Activated T-helper 2 cell treated with anti-CD3 and anti-CD28 coated beads, Interferon-gamma antibody, Interleukin-2, Interleukin-4, amounts not matched to agents 10 μg/mL and 5 μg/mL and 100 μg/mL, durations not matched to agents 14 hours and 24 hours and 36 hours (primary cell): ENCODE measurements at regions not wholly inside any gene's neighbourhood (a gene's known extent, or its start where the extent isn't known, plus 50 kb on each side); places are given as distances from the start of the nearest gene placed in this dataset.
"Not testable (repeated sequence)": the region's sequence is repeated elsewhere in the genome, so short reads cannot be mapped to it uniquely, and the experiment has no call there.

Experiments used
- DNase-seq: peaks from one replicate; pipeline ENCODE4 v3.0.0; 2021; ENCODE audit warnings: low spot score
- H3K27ac Mint-ChIP-seq: one replicate; pipeline ENCODE4 v1.8.0; 2021; ENCODE audit warnings: mixed read lengths
- H3K27me3 Mint-ChIP-seq: one replicate; pipeline ENCODE4 v1.8.0; 2021; ENCODE audit warnings: low read depth, mixed read lengths
- H3K36me3 Mint-ChIP-seq: one replicate; pipeline ENCODE4 v1.8.0; 2021; ENCODE audit warnings: low read depth, mixed read lengths
- H3K4me1 Mint-ChIP-seq: one replicate; pipeline ENCODE4 v1.8.0; 2021; ENCODE audit warnings: low read depth, mixed read lengths
- H3K4me3 Mint-ChIP-seq: one replicate; pipeline ENCODE4 v1.8.0; 2021; ENCODE audit warnings: low read depth, mild to moderate bottlenecking, moderate library complexity, mixed read lengths
- H3K9me3 Mint-ChIP-seq: one replicate; pipeline ENCODE4 v1.8.0; 2021; ENCODE audit warnings: mixed read lengths
- intact Hi-C: fragments of 100-400 bp; cut with micrococcal nuclease; formaldehyde crosslinking; loops from one replicate; pipeline ENCODE4 v1.15.1; 2023

DNA sequence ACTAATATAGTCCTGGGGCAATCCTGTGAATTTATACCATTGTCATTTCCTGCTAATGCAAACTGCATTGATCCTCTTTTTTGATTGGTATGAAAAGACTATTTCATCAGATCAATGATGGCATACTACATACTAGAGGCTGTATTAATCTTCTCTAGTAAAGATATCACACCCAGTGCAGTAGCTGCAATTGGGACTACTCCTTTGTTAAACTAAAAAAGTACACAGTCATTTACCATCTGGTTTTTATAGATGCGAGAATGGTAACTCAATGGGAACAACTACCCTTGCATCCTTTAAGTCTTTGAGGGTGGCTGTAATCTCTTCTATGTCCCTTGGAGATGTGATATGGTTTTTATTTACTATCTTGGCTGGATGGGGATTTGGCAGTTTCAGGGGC, 80.2 kb upstream of the STK38L start:
- intact Hi-C loops = no loop called here
- no peak overlapping the region for H3K4me3 Mint-ChIP-seq
- no peaks in the 10 kb centered on the region for H3K27me3 Mint-ChIP-seq
- no peak for DNase-seq
- peaks cover 21% of the 10 kb centered on the region for H3K9me3 Mint-ChIP-seq
- no peak overlapping the region for H3K27ac Mint-ChIP-seq
- H3K4me1 Mint-ChIP-seq = peaks cover 12% of the 10 kb centered on the region
- peaks cover 14% of the 10 kb centered on the region for H3K36me3 Mint-ChIP-seq

DNA sequence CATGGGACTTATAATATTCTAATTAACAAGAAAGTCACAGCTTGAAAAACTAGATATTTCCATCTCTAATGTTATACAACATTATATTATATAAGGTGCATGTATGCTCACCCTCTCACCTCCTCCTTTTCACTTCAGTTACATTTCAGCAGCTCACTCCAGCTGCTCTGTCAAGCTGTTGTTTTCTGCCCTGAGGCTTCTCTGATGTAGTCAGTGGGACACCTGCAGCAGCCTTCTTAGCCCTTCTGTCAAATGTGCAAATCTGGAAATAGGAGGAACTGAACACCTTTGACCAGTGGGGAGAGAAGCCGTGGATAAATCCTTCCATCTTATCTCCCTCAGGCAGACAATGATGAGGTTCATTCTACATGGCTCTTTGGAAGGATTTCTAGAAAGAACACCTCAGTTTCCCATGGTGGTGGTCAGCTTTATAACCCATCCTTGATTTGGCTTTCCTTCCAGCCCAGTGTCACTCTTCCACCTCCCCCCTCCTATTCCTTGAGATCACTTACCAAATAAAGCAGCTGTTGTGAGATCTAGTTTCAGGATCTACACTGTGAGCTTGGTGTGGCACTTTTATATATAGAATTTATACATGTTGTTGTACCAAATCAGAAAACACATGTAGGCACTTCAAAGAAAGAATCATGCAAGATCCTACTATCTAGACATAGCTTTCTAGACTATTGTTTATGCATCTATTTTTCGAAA, 79.6 kb upstream of the STK38L start:
- peaks cover 14% of the 10 kb centered on the region for H3K36me3 Mint-ChIP-seq
- no peak overlapping the region for H3K27ac Mint-ChIP-seq

DNA sequence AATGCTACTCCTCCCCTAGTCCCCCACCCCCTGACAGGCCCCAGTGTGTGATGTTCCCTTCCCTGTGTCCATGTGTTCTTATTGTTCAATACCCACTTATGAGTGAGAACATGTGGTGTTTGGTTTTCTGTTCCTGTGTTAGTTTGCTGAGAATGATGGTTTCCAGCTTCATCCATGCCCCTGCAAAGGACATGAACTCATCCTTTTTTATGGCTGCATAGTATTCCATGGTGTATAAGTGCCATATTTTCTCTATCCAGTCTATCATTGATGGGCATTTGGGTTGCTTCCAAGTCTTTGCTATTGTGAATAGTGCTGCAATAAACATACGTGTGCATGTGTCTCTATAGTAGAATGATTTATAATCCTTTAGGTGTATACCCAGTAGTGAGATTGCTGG, 78.1 kb upstream of the STK38L start:
- H3K27me3 Mint-ChIP-seq, DNase-seq, H3K4me3 Mint-ChIP-seq, intact Hi-C loops, H3K27ac Mint-ChIP-seq: not testable (repeated sequence)
- Mint-ChIP-seq H3K36me3 (peaks cover 25% of the 10 kb centered on the region), H3K9me3 (peaks cover 36% of the 10 kb centered on the region), H3K4me1 (peaks cover 12% of the 10 kb centered on the region)

More for the DNA sequence above, 79.6 kb upstream of the STK38L start:
- no peak for DNase-seq
- peaks cover 12% of the 10 kb centered on the region for H3K4me1 Mint-ChIP-seq
- no peak overlapping the region for H3K4me3 Mint-ChIP-seq
- no peaks in the 10 kb centered on the region for H3K27me3 Mint-ChIP-seq
- H3K9me3 Mint-ChIP-seq = peaks cover 22% of the 10 kb centered on the region
- intact Hi-C loops = no loop called here

DNA sequence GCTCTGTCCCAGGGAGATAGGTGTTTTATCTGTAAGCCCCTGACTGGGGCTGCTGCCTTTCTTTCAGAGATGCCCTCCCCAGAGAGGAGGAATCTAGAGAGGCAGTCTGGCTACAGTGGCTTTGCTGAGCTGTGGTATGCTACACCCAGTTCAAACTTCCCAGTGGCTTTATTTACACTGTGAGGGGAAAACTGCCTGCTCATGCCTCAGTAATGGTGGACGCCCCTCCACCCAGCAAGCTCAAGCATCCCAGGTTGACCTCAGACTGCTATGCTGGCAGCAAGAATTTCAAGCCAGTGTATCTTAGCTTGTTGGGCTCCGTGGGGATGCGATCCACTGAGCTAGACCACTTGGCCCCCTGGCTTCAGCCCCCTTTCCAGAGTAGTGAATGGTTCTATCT, 72.6 kb upstream of the STK38L start:
- peaks cover 45% of the 10 kb centered on the region for H3K9me3 Mint-ChIP-seq
- H3K27ac Mint-ChIP-seq, intact Hi-C loops, H3K4me3 Mint-ChIP-seq, H3K4me1 Mint-ChIP-seq, DNase-seq, H3K27me3 Mint-ChIP-seq: not testable (repeated sequence)
- peaks cover 22% of the 10 kb centered on the region for H3K36me3 Mint-ChIP-seq

DNA sequence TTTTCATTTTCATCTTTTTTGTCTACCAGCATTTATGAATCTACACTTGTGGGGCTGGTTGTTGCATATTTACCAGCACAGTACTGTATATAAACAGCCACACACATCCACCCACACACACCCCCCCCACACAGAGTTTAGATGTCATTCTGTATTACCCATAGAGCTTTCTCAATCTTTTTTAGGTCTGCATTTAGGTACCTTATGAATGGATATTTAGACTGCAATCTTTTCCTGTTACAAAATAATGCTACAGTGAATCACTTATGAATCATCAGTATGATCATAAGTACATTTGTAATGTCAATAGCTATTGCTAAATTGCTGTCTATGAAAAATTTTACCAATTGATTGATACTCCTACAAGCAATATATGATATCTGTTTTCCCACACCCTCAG, 67.3 kb upstream of the STK38L start:
- Mint-ChIP-seq H3K27ac (peak overlapping the region; percentile 24), H3K4me3 (no peak overlapping the region), H3K4me1 (peaks cover 43% of the 10 kb centered on the region), H3K9me3 (peaks cover 13% of the 10 kb centered on the region), H3K27me3 (no peaks in the 10 kb centered on the region), H3K36me3 (peaks cover 2% of the 10 kb centered on the region)
- no peak for DNase-seq
- intact Hi-C loops = loop anchor here (5.0 kb wide), 1 partner anchor 46 kb away; no protein-coding TSS in a partner anchor

DNA sequence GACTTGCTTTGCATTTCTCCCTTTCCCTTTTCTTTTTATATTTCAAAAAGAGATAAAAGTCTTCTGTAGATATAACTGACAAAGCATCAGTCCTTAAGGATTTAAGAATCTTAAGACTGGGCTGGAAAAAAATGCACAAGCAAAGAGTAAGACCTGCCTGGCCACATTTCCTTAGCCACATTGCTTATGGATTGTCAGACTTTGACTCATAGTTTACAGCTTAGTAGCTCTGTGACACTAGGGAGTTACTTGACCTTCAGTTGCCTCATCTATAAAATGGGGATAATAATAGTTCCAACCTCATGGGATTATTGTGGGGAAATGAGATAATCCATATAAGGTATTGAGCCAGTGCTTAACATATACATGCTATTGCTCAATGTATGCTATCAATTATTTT, 66.4 kb upstream of the STK38L start:
- Mint-ChIP-seq H3K4me1 (peaks cover 42% of the 10 kb centered on the region), H3K27me3 (no peaks in the 10 kb centered on the region)
- intact Hi-C loops = loop anchor here (2.0 to 5.0 kb wide), 3 partner anchors 35 to 285 kb away; no protein-coding TSS in a partner anchor

DNA sequence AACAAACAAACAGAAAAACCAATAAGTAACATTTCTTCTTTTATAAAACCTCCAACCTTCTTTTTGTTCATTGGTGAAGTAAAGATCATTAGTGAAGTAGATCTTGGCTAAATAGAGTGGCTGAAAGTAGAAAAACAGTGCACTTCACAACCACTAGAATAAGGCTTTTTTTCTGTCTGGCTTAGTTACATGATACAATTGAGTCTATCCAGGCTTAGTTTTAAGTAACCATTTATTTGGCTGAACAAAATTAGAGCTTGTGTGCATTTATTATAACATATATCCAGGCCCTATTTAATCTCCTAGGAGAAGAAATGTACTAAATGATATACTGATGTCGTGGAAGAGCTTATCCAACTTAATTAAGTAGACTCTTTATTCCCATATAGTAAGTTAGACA, 65.8 kb upstream of the STK38L start:
- no peak for DNase-seq
- Mint-ChIP-seq H3K9me3 (peaks cover 1% of the 10 kb centered on the region), H3K27me3 (no peaks in the 10 kb centered on the region), H3K4me3 (no peak overlapping the region), H3K27ac (peak overlapping the region; percentile 80), H3K4me1 (peaks cover 45% of the 10 kb centered on the region), H3K36me3 (peaks cover under 1% of the 10 kb centered on the region)
- intact Hi-C loops = loop anchor here (2.0 to 5.0 kb wide), 3 partner anchors 35 to 285 kb away; no protein-coding TSS in a partner anchor

More for the DNA sequence above, 66.4 kb upstream of the STK38L start:
- Mint-ChIP-seq H3K9me3 (peaks cover 6% of the 10 kb centered on the region), H3K36me3 (peaks cover 2% of the 10 kb centered on the region), H3K27ac (no peak overlapping the region), H3K4me3 (no peak overlapping the region)
- DNase-seq = no peak

DNA sequence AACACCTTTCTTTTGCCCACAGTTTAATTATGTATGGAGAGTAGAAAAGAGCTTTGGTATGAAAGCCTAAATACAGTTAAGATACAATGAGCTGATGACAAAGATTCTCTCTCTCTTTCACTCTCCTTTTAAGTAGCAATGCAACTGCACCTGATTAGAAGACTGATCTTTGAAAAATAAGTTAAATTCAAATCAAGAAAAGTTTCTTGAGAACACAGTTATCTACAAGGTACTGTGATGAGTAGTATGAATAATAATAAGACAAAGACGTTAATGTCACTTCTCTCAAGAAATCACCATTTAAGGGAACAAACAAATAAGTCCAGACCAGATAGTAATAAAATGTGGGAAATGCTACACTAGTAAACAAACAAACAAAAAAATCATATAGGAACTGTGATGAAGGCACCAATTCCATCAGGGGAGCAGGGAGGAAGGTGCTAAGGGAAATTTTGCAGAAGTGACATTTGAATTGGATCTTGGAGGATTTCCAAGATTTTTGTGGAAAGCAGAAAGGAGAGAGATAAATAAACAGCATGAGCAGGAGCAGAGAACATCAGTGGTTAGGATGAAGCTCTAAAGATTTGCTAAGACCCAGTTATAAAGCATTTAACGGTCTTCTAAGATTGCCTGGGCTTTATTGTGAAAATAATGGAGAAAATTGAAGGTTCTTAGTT, 65.2 kb upstream of the STK38L start:
- H3K27ac Mint-ChIP-seq = peak overlapping the region; percentile 80
- H3K36me3 Mint-ChIP-seq = no peaks in the 10 kb centered on the region
- peak overlapping the region; percentile 49 for H3K4me3 Mint-ChIP-seq
- H3K4me1 Mint-ChIP-seq = peaks cover 45% of the 10 kb centered on the region
- DNase-seq = no peak
- H3K27me3 Mint-ChIP-seq = no peaks in the 10 kb centered on the region
- H3K9me3 Mint-ChIP-seq = no peaks in the 10 kb centered on the region
- intact Hi-C loops = loop anchor here (1.0 to 5.0 kb wide), 8 partner anchors 20 to 284 kb away; partner anchors contain the start of gene FGFR1OP2

DNA sequence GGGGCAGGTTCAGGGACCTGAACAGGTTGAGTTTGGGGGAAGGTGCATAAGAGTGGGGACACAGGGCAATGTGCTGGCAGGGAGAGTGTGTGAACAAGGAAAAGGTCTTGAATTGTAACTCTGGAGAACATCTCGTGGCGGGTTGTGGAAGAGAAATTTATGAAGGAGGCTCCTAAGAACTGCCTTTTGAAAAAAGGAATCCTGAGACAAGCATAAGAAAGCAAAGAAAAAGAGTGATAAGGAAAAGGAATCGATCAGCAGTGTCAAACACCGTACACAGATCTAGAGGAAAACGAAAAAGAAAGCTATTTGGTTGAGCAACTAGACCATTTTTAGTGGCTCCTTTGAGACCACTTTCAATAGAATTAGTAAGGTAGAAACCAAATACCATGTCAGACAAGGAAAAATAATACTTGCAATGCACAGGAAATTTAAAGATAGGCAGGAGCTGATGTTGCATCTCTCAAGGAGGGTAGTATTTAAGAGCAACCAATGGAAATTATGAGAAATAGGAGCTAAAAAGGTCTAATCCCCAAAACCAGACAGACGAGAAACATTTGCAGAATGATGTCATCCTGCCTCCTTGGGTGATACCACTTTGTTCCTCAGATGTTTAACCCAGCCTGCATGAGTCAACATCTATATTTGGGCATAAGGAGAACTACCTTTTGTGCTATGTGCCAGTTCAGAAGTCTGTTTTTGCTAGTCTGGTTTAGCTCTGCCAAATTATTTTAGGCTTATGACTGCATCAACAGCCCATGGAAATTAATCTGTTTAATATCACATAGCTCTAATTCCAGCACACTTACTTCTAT, 64.5 kb upstream of the STK38L start:
- H3K27me3 Mint-ChIP-seq = no peaks in the 10 kb centered on the region
- no peaks in the 10 kb centered on the region for H3K36me3 Mint-ChIP-seq
- peak; percentile 28 for DNase-seq
- intact Hi-C loops = loop anchor here (1.0 to 5.0 kb wide), 8 partner anchors 20 to 283 kb away; partner anchors contain the start of gene FGFR1OP2
- peak overlapping the region; percentile 49 for H3K4me3 Mint-ChIP-seq
- H3K27ac Mint-ChIP-seq = peak overlapping the region; percentile 80
- H3K9me3 Mint-ChIP-seq = no peaks in the 10 kb centered on the region
- H3K4me1 Mint-ChIP-seq = peaks cover 49% of the 10 kb centered on the region

DNA sequence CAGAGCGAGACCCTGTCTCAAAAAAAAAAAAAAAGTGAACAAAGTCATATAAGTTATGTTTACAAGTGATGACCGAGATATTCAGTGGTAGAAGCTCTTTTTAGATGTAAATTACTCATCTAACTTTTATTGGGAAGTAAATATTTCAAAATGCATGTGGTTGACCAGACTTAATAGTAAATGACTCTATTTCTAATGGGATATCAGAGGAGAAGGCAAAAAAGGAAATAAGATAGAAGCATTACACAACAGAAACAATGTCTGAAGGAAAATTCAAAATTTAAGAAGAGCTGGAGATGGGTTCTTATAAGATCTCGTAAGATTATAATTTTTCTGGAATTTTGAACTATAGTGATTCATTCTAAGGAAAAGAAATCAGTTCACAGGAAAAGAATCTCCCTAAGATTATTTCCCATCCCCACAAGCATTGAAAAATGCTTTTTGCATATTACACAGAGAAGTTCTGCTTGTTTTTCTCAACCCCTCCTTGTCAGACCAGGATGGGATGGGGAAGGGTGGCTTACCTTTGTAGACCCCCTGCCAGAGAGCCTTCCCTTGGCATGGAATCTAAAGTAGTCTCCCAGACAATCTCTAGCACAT, 63.1 kb upstream of the STK38L start:
- no peaks in the 10 kb centered on the region for H3K27me3 Mint-ChIP-seq
- DNase-seq = no peak
- intact Hi-C loops = no loop called here
- no peak overlapping the region for H3K4me3 Mint-ChIP-seq
- no peaks in the 10 kb centered on the region for H3K36me3 Mint-ChIP-seq
- no peaks in the 10 kb centered on the region for H3K9me3 Mint-ChIP-seq
- no peak overlapping the region for H3K27ac Mint-ChIP-seq
- H3K4me1 Mint-ChIP-seq = peaks cover 60% of the 10 kb centered on the region

DNA sequence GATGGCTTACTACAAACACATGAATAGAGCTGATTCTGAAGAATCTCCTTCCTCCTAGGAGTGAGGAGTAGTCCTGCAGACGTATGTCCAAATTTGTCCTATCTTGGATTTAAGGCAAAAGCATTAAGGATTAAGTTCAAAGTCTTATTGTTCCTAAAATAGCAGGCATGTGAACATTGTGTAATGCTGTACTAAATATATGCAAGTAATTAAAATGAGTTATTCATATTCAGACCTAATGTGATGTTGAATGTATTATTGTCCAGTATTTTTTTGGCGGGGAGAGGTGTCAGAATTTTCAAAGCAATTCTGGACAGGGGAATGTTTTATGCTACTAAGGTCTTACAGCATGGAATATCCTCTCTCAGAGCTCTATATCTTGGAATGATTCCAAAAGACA, 60.7 kb upstream of the STK38L start:
- no peak for DNase-seq
- Mint-ChIP-seq H3K4me3 (no peak overlapping the region), H3K9me3 (no peaks in the 10 kb centered on the region), H3K27ac (no peak overlapping the region), H3K27me3 (no peaks in the 10 kb centered on the region), H3K4me1 (peaks cover 46% of the 10 kb centered on the region), H3K36me3 (no peaks in the 10 kb centered on the region)
- intact Hi-C loops = no loop called here
